Large intestine (tissue), 3 donors: ENCODE measurements at regions not wholly inside any gene's neighbourhood (a gene's known extent, or its start where the extent isn't known, plus 50 kb on each side); places are given as distances from the start of the nearest gene placed in this dataset.

Experiments used
- DNase-seq, 2 donors: peaks; one replicate each; pipeline versions ENCODE4 v3.0.0 to v3.0.0-alpha.2; 2013
- H3K27ac ChIP-seq: one replicate; pipeline ENCODE4 v1.5.1; 2013; ENCODE audit warnings: low read length
- H3K27me3 ChIP-seq: 2 replicates; pipeline ENCODE4 v1.6.1; 2013; ENCODE audit warnings: low read length; ENCODE audit not compliant: control insufficient read depth, insufficient read depth
- H3K36me3 ChIP-seq: 2 replicates; pipeline ENCODE4 v1.6.1; 2013; ENCODE audit warnings: low read length; ENCODE audit not compliant: control insufficient read depth, insufficient read depth
- H3K4me1 ChIP-seq: one replicate; pipeline ENCODE4 v1.6.1; 2013; ENCODE audit warnings: low read length; ENCODE audit not compliant: control insufficient read depth, insufficient read depth
- H3K4me3 ChIP-seq: one replicate; pipeline ENCODE4 v1.5.1; 2013; ENCODE audit warnings: low read length
- H3K9me3 ChIP-seq: one replicate; pipeline ENCODE4 v1.6.1; 2013; ENCODE audit warnings: mild to moderate bottlenecking, low read depth, low read length, moderate library complexity; ENCODE audit not compliant: control insufficient read depth
- WGBS: methylation state at CpG from one replicate; pipeline ENCODE4 v1.1.5; 2013; ENCODE audit warnings: low lambda C conversion rate; ENCODE audit not compliant: insufficient coverage; 5-methylcytosine and 5-hydroxymethylcytosine counted together

DNA sequence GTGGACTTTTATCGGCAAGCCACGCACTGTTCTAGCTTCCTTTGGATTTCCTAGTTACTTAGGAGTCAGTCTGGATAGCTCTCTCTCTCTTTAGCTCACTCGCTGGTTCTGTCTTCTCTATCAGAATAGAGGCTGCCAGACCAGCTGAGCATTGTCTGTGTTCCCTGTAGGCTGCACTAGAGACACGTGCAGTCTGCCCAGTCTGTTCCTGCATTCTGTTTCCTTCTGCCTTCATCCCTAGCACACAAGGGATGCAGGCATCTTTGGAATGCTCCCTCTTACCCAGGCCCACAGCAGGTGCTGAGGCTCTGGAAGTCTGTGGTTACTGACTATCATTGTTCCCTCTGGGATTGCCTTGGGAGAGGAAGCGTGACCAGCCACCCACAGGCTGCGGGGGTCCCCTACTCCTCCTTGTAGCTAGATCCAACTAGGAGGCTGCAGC, 322.8 kb downstream of the ZNF621 start:
- no peak overlapping the region for H3K4me3 ChIP-seq
- no CpG with 5 or more reads among the region's 6 CpGs for WGBS
- H3K9me3 ChIP-seq, result peaks cover 3% of the 10 kb centered on the region
- no peaks in the 10 kb centered on the region for H3K27me3 ChIP-seq
- H3K4me1 ChIP-seq, result peaks cover 14% of the 10 kb centered on the region
- no peak overlapping the region for H3K27ac ChIP-seq
- DNase-seq, result peak; percentile 29 to 61
- H3K36me3 ChIP-seq, result no peaks in the 10 kb centered on the region

DNA sequence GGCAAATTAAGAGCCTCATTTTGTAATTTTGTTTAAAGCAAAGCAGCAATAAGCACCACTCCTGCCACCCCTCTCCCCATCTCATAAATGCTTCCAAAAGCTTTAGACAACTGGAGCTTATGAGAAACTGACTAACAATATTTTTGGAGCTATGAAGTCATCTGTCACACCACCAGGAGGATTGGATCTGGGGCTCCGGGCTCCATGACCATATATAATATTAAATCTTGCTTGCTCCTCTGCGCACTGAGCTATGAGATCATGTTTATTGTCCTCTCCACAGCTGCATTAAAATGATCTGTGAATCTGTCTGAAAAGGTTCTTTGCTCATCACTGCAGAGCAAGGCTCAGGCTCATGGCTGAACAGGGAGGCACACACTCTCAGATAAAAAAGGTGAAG, 323.7 kb downstream of the ZNF621 start:
- DNase-seq, result no peak
- Histone ChIP-seq H3K27me3 (no peaks in the 10 kb centered on the region), H3K4me3 (no peak overlapping the region), H3K9me3 (peaks cover 3% of the 10 kb centered on the region), H3K4me1 (peaks cover 10% of the 10 kb centered on the region), H3K36me3 (no peaks in the 10 kb centered on the region), H3K27ac (no peak overlapping the region)
- no CpG with 5 or more reads among the region's 2 CpGs for WGBS

DNA sequence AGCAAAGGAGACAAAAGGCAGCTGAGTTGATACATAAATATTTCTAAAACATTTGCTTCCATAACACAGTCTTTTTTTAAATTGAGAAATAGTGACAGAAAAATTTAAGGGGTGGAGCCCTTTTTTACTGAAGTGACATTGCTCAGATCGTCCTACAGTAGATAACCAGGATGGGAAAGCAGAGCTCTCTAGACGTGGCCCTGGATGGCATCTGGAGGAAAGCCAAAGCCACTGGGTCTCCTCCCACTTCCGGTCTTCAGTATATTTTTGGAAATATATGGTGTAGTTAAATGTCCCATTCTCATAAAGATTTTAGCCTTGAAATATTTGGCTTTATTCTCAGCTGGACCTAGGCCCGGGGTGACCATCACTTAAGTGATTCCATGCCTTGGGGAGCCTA, 326.1 kb downstream of the ZNF621 start:
- no peak overlapping the region for H3K27ac ChIP-seq
- H3K4me1 ChIP-seq, result peaks cover 10% of the 10 kb centered on the region
- no CpG with 5 or more reads among the region's 4 CpGs for WGBS
- H3K4me3 ChIP-seq, result no peak overlapping the region
- H3K36me3 ChIP-seq, result no peaks in the 10 kb centered on the region
- peaks cover 2% of the 10 kb centered on the region for H3K9me3 ChIP-seq
- H3K27me3 ChIP-seq, result no peaks in the 10 kb centered on the region
- no peak for DNase-seq

DNA sequence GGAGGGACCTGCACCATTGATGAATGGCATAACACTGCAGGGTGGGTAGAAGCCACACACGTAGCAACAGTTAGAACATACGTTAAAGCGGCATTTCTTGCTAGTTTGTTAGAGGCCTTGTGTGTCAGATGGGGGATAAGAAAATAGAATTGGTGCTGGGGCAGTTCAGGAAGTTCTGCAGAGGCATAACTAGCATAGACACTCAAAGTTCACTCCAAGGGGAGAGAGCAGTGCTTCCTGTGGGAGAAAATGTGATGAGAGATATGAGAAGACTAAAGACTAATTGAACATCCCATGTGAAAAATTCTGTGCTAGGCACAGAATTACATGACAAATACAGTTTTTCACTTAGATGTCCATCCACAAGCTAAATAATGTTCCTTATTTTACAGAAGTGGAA, 327.1 kb downstream of the ZNF621 start:
- Histone ChIP-seq H3K9me3 (no peaks in the 10 kb centered on the region), H3K4me1 (peaks cover 10% of the 10 kb centered on the region), H3K36me3 (no peaks in the 10 kb centered on the region), H3K27ac (no peak overlapping the region), H3K4me3 (no peak overlapping the region), H3K27me3 (no peaks in the 10 kb centered on the region)
- no peak for DNase-seq
- no CpG with 5 or more reads among the region's 3 CpGs for WGBS

DNA sequence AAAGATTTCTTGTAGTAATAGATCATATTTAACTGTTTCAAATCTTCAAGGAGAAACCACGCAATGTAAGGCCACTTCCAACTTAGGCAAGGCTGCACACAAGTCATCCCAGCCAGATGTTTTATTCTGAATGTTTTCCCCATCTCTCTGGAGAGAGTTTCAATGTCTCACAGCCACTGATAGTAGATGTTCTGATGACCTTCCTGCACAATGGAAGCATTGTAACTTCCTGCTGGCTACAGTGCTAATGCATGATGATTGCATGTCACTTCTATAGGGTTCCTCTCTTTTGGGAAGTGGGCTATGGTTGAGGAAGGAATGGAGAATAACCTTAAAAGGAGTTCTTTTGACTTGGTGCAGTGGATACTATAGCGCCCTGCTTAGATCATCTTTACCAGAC, 328.0 kb downstream of the ZNF621 start:
- no peaks in the 10 kb centered on the region for H3K9me3 ChIP-seq
- no peaks in the 10 kb centered on the region for H3K36me3 ChIP-seq
- H3K27ac ChIP-seq, result no peak overlapping the region
- no CpG with 5 or more reads among the region's 2 CpGs for WGBS
- H3K27me3 ChIP-seq, result no peaks in the 10 kb centered on the region
- no peak overlapping the region for H3K4me3 ChIP-seq
- peaks cover 3% of the 10 kb centered on the region for H3K4me1 ChIP-seq
- no peak for DNase-seq

DNA sequence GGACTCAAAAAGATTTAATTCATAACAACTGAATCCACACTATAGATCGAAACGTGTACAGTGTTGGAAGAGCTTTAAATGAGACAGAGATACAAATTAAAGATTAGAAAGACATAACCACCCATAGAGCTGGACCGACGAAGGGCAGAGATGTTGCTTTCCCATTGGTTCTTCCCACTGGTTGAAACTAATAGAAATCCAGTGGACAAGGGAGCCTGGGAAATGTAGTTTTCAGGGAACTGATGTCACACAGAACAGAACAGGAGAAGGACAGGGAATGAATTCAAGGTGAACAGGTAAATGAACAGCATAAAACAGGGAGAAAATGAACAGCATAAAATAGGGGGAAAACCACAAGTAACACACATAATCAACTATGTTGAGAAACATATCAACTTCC, 328.7 kb downstream of the ZNF621 start:
- DNase-seq, result no peak
- WGBS, result 70% methylated on average over 2 of the region's 4 CpGs
- no peak overlapping the region for H3K27ac ChIP-seq
- no peaks in the 10 kb centered on the region for H3K27me3 ChIP-seq
- no peaks in the 10 kb centered on the region for H3K4me1 ChIP-seq
- no peaks in the 10 kb centered on the region for H3K36me3 ChIP-seq
- no peak overlapping the region for H3K4me3 ChIP-seq
- H3K9me3 ChIP-seq, result no peaks in the 10 kb centered on the region

DNA sequence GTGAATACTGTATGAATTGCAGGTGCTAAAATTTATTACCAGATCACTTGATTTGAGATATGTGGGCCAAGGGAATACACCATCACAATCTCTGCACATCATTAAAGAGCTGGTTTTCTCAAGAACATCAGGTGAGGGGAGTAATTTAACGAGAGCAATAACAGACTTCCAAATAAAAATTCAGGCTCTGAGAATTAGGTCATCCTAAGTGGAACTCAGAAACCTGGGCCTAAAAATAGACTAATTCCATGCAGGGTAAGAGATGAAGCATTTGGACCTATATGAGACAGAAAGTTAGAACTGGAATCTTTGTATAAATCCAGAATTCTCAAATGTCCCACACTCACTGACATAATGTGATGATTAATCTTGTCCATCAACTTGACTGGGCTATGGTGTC, 331.1 kb downstream of the ZNF621 start:
- Histone ChIP-seq H3K4me1 (no peaks in the 10 kb centered on the region), H3K36me3 (no peaks in the 10 kb centered on the region), H3K9me3 (no peaks in the 10 kb centered on the region), H3K4me3 (no peak overlapping the region), H3K27me3 (no peaks in the 10 kb centered on the region), H3K27ac (no peak overlapping the region)
- WGBS, result 100% methylated on average over 1 of the region's 1 CpG
- DNase-seq, result no peak

DNA sequence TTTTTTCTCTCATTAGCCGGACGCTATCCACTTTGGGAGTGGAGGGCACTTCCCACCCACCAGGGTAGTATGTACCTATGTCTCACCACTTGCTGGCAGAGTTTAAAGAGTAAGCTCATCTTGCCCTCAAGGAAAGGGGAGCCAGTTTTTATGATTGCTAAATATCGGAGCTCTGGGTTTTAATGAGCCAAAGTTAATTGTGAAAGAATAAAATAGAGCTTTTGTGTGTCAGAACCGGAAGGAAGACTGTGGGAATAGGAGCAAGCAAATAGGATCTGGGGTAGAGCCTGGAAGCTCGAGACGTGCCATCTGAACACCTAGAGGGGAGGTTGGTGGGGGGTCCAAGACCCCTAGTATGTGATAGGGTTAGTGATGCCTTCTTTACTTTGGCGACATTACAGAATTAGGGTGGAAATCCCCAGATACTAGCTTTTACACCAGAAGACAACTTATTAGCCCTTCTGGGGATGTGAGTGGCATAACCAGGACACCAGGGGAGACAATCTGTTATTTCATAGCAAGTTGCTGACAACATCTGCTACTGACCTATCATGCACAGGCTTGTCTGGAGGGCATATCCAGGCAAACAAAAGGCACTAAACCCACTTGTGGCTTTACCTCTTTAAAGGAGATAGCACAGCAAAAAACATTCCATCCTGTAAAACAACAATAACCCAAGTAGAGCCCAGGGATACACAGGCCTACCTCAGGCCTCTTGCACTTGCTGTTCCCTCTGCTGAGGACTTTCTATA, 333.8 kb downstream of the ZNF621 start:
- Histone ChIP-seq H3K27me3 (no peaks in the 10 kb centered on the region), H3K9me3 (no peaks in the 10 kb centered on the region), H3K4me1 (peaks cover 3% of the 10 kb centered on the region), H3K4me3 (no peak overlapping the region), H3K27ac (no peak overlapping the region), H3K36me3 (no peaks in the 10 kb centered on the region)
- WGBS, result 90% methylated on average over 2 of the region's 7 CpGs
- DNase-seq, result no peak

DNA sequence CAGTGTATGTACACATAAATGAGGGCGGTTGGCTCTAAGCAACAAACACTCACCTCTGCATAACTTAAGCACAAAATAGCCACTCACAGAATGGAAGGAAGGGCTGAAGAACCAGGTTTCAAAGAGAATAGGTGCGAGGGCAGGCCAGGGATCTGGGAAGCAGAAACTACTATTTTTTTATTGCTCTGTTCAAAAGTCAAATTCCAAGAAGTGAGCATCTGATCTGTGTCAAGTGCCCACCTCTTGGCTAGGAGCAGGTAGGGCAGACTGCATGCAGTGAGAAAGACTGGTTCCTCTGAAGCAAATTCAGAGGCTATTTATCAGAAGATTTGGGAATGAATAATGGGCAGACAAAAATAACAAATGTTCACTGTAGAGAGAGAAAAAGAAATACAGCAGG, 336.4 kb upstream of the CTNNB1 start:
- no CpG with 5 or more reads among the region's 2 CpGs for WGBS
- H3K27ac ChIP-seq, result peak overlapping the region; percentile 1
- H3K9me3 ChIP-seq, result no peaks in the 10 kb centered on the region
- peak; percentile 46 to 71 for DNase-seq
- no peaks in the 10 kb centered on the region for H3K36me3 ChIP-seq
- no peaks in the 10 kb centered on the region for H3K27me3 ChIP-seq
- peaks cover 3% of the 10 kb centered on the region for H3K4me1 ChIP-seq
- H3K4me3 ChIP-seq, result no peak overlapping the region

DNA sequence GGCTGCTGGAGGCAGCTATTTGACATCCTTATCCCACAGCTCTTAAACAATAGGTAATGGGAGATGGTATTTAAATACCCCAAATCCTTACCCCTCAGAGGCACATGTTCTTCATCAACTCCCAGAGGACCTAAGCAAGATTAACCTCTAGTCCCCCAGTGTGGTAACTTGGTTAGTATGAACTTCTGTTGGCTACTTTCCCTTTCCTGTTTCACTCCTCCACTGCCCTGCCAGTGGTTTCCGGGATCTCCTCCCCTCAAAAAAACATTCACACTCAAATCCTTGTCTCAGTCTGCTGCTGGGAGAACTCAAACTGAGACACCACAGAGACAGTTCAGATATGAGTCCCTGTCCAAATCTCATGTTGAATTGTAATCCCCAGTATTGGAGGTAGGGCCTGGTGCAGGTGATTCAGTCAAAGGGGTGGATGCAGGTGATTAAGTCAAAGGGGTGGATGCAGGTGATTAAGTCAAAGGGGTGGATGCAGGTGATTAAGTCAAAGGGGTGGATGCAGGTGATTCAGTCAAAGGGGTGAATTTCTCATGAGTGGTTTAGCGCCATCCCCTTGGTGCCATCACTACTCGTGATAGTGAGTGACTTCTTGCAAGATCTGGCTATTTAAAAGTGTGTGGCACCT, 335.0 kb upstream of the CTNNB1 start:
- no peak for DNase-seq

DNA sequence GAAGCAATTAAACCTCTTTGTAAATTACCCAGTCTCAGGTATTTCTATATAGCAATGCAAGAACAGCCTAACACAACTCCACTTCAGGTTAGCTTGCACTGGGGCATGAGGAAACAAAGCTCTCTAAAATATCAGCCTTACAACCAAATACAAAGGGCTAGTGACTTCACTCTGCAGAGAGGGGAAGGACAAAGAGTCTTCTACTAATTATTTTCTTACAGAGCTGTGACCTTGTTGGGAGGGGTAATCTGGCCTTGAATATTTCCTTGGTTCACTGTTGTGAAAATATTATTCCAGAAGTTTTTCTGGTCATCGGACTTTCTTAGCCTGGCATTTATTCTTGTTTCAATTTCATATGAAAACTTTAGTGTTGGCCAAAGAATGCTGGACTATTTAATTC, 334.4 kb upstream of the CTNNB1 start:
- WGBS, result 100% methylated on average over 1 of the region's 1 CpG
- Histone ChIP-seq H3K27me3 (no peaks in the 10 kb centered on the region), H3K9me3 (no peaks in the 10 kb centered on the region), H3K27ac (no peak overlapping the region), H3K4me3 (no peak overlapping the region), H3K4me1 (peaks cover 3% of the 10 kb centered on the region), H3K36me3 (no peaks in the 10 kb centered on the region)
- DNase-seq, result no peak

More for the DNA sequence above, 335.0 kb upstream of the CTNNB1 start:
- no peaks in the 10 kb centered on the region for H3K9me3 ChIP-seq
- H3K4me1 ChIP-seq, result peaks cover 3% of the 10 kb centered on the region
- no peaks in the 10 kb centered on the region for H3K27me3 ChIP-seq
- no peaks in the 10 kb centered on the region for H3K36me3 ChIP-seq
- no peak overlapping the region for H3K27ac ChIP-seq
- no peak overlapping the region for H3K4me3 ChIP-seq
- WGBS, result no CpG with 5 or more reads among the region's 3 CpGs
